DOHH2 (cell line): ENCODE measurements at regions not wholly inside any gene's neighbourhood (a gene's known extent, or its start where the extent isn't known, plus 50 kb on each side); places are given as distances from the start of the nearest gene placed in this dataset.

Source experiments
- EZH2phosphoT487 ChIP-seq: fragments of 200-600 bp; sonication (generic); IDR thresholded peaks from 2 replicates; pipeline ENCODE4 v1.6.1; 2017; ENCODE audit warnings: borderline replicate concordance, mild to moderate bottlenecking, antibody characterized with exemption, low read length, moderate library complexity, mixed read lengths
- TF ChIP-seq, protein P1 (sequence below): fragments of 200-600 bp; sonication (generic); IDR thresholded peaks from one replicate; pipeline ENCODE4 v1.5.1; 2014; ENCODE audit warnings: antibody characterized with exemption, mild to moderate bottlenecking, low read depth, low read length; ENCODE audit not compliant: poor library complexity, severe bottlenecking

DNA sequence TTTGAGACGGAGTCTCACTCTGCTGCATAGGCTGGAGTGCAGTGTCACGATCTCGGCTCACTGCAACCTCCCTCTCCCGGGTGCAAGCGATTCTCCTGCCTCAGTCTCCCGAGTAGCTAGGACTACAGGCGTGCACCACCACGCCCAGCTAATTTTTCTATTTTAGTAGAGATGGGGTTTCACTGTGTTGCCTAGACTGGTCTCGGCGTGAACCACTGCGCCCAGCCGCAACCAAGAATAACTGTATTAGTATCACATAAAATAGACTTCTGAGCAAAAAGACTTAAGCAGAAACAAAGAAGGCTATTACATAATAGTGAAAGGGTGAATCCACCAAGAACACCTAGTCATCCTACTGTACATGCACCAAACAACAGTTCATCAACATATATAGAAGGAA lies 67.6 kb upstream of the TFEC start:
- TF ChIP-seq, protein P1, sequence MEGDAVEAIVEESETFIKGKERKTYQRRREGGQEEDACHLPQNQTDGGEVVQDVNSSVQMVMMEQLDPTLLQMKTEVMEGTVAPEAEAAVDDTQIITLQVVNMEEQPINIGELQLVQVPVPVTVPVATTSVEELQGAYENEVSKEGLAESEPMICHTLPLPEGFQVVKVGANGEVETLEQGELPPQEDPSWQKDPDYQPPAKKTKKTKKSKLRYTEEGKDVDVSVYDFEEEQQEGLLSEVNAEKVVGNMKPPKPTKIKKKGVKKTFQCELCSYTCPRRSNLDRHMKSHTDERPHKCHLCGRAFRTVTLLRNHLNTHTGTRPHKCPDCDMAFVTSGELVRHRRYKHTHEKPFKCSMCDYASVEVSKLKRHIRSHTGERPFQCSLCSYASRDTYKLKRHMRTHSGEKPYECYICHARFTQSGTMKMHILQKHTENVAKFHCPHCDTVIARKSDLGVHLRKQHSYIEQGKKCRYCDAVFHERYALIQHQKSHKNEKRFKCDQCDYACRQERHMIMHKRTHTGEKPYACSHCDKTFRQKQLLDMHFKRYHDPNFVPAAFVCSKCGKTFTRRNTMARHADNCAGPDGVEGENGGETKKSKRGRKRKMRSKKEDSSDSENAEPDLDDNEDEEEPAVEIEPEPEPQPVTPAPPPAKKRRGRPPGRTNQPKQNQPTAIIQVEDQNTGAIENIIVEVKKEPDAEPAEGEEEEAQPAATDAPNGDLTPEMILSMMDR = no peak
- TF ChIP-seq EZH2phosphoT487 = no peak
